ENCODE measurements at regions not wholly inside any gene's neighbourhood (a gene's known extent, or its start where the extent isn't known, plus 50 kb on each side); places are given as distances from the start of the nearest gene placed in this dataset.

DNA sequence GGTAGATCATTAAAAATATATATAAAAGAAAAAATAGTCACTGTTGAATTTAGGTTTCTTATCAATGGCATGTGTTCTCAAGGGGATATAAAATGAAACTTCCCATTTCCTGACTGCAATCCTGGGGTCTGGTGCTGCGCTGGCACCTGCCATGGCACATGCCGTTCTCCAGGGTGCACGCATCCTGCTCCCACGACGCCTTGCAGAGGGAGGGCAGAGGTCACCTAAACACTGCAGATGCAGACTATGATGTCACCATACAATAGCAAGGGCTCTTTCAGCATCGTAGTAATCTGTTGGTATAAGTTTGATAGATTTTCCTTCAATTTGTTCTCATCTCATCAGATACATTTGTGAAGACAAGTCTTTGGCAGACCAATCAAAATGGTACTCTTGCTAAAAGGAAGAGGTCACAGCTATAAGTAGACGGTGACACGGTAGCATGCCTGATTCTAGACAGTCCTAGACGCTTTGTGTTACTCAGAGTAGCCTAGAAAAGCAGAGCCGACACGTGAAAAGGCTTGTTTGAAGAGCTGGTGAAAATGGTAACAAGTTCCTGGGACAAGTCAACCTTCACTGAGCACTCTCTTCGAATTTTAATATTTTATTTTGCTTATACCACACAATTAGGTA is 761.4 kb downstream of the DCDC2C start:
- no peak for DNase-seq (ENCODE audit: low read depth in 2 of 3, low spot score in 2 of 3)

DNA sequence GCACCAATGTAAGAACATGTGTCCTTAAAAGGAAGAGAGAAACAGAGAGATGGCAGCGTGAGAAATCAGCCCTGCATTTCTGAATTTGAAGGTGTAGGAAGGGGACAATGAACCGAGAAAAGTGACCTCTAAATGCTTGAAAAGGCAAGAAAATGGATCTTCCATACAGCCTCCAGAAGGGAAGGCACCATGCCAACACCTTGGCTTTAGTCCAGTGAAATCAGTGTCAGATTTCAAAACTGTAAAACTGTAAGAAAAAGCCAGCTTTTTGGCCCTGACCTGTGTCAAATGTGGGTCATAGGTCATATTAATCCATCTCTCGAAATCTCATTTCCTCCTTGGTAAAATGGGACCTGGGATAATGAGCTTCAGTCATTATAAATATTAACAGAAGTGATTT is 762.3 kb downstream of the DCDC2C start:
- no peak for DNase-seq (ENCODE audit: low read depth in 2 of 3, low spot score in 2 of 3)

DNA sequence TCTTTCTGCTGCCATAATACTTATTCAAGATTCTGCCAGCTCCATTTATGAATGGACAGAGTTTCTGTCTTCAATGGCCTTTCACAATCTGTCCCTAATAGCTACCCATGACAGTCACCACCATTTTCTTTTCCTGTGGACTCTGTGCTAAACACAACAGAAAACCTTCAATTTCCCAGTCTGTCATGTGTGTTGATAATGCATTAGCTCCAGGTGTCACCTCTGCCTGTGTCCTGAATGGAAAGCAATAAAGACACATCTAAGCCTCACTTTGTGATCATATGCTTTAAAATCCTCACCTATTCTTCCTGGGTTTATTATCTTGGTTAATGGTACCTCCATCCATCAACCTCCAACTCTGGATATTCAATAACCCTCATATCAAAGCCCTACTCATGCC is 772.2 kb downstream of the DCDC2C start:
- no peak for DNase-seq (ENCODE audit: low read depth in 2 of 3, low spot score in 2 of 3)

DNA sequence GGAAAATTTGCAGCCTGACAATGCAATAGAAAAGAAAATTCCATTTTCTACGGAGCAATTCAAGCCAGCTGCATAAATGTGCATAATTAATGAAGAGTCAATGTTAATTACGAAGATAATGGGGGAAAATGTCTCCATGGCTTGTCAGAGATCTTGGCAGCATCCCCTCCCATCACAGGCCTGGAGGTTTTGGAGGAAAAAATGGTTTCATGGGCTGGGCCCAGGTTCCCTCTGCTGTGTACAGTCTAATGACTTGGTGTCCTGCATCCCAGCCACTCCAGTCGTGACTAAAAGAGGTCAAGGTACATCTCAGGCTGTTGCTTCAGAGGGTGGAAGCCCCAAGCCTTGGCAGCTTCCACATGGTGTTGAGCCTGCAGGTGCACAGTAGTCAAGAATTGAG is 779.7 kb downstream of the DCDC2C start:
- DNase-seq (ENCODE audit: low read depth in 2 of 3, low spot score in 2 of 3) = no peak

DNA sequence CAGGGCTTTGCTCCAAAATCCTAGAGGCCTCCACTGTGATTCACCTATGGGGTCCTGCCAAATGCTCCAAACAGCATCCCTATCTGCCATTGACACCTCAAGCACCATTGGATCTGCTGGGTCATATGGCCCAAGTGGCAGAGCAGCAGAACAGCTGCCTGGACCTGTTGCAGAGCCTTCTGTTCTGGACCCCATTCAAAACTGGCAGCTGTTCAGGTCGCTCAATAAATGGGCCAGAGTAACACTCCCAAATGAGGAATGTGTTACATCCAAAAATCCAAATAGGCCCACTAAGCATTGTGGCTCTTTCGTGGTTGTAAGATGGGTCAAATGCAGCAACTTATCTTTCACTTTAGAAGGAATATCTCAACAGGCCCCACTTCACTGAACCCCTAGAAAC is 783.6 kb downstream of the DCDC2C start:
- no peak for DNase-seq (ENCODE audit: low read depth in 2 of 3, low spot score in 2 of 3)

DNA sequence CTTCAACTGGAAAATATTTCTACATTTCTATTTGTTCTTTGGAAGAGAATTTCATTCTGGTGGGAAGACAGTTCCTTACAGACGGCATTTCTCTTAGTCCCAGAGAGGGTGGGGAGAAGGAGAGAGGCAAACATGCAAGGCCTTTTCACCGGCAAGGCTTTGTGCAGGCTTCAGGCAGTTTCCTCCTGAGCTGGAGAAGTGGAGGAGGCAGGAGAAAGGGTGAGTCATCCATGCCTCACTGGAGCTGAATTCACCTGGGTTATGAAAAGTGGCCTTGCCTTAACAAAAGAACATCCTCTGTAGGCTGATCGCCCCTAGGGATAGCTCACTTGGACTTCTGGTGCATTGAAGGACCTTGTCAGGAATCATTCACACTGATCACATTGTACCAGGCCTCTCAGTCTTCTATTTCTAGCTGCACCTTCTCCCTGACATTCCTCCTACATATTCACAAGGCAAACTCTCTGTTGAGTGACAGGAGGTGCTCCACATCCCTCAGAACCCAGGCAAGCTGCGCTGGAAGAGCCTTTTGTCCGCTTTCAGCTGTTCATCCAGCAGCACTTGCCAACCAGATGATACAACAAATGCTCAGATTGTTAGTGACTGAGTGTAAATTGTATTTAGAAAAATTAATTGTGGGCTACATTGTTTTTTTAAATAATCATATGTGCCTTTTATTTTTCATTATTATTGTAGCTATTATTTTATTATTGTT is 796.1 kb downstream of the DCDC2C start:
- no peak for DNase-seq (ENCODE audit: low read depth in 2 of 3, low spot score in 2 of 3)

DNA sequence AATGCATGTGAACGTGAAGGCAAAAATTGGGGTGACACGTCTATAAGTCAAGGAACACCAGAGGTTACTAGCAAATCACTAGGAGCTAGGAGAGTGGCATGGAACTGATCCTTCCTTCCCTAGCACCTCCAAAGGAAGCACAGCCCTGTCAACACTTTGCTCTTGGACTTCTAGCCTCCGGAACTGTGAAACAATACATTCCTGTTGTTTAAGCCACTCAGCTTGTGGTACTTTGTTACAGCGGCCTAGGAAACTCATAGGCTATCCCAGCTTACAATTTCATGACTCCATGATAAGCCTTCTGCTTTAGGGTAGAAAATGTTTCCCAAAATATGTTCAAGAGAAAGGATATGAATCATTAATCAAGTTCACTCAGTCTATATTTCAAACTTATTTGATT is 798.1 kb downstream of the DCDC2C start:
- DNase-seq (ENCODE audit: low read depth in 2 of 3, low spot score in 2 of 3) = no peak

DNA sequence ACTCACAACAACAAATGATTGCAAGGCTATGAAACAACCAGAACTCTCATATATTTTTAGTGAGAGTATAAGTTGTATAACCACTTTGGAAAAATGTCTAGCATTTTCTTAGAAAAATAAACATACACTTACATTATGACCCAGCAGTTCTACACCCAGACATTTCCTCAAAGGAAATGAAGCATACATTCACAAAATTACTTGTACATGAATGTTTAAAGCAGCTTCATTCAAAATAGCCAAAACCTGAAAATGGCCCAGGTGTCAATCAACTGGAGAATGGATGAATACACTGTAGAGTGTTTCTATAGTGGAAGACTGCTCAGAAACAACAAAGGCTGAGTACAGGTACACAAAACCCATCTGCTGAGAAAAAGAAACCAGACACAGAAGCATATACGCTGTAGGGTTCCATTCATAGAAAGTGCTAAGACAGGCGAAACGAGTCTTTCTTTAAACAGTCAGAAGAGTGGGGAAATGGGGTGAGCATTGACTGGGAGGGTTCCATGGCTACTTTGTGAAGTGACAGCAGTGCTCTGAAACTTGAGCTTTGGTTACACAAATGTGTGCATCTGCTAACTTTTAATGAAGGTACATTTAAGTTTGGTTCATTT is 799.0 kb downstream of the DCDC2C start:
- DNase-seq (ENCODE audit: low read depth in 2 of 3, low spot score in 2 of 3) = no peak

DNA sequence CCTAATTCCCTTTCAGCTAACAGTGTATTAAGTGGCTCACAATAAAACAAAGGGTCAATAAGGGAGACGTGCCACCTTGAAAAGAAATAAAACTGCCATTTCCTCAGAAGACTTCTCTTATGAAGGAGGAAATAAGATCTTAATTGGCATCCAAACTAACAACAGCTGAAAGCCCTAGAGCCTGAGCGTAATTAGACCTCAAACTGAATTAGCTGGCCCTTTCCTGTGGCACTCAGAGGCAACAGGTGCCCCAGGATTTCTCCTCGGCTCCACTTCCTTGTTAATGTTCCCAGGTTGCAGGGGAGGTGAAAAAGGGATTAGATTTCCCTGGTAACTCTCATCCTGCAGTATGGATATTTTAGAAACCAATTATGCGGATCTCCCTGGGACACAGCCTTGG is 804.3 kb downstream of the DCDC2C start:
- DNase-seq (ENCODE audit: low read depth in 2 of 3, low spot score in 2 of 3) = no peak

DNA sequence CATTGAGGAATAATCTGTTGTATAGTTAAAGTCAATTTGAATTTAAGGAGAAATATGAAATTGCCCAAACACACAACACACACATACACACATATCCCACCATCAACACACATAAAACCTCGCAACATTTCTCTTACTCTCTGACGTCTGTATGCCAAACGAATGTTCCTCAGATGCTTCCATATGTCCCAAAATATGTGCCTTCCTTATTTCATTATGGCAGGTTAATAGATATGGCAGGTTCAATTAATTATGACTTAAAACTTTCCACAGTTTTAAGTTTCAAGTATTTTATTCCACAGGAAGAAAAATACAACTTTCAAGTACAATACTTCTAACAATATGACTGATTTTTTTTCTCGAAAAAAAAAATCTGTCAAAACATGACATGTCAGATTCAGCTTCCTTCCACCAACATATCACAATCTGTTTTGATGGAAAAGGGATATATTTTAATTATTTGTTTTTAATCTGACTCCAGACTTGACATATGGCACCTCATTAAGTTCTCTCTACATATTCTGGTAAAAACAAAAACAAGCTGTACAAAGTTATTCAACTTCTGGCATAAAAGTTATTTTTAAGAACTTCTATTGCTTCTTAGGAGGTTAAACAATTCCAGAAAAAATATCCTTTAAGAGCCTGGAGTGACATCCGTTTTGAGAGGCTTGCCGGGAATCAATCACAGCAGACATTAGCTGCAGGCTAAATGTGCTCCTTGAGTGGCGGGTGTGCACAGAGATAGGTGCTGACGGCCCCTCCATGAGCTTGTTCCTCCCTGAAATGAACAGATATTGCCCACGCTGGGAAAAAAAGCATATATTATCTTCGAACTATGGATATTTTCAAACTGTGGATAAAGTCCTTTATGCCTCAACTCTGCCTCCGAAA is 812.7 kb downstream of the DCDC2C start:
- no peak for DNase-seq (ENCODE audit: low read depth in 2 of 3, low spot score in 2 of 3)

DNA sequence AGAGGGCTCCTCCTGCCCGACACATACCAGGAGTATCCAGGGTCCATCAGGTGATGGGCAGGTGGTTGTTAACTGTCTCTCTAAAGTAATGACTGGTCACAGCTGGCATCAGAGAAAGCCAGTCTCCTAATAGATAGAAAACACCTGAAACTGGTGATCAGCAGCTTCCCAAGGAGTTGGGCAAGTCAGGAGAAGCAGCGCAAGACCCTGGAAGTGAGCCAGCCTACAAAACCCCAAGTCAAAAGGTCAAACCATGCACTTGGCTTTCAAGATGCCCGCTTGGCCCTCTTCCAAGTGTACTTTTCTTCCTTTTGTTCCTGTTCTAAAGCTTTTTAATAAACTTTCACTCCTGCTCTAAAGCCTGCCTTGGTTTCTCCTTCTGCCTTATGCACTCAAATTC is 815.2 kb downstream of the DCDC2C start:
- no peak for DNase-seq (ENCODE audit: low read depth in 2 of 3, low spot score in 2 of 3)

DNA sequence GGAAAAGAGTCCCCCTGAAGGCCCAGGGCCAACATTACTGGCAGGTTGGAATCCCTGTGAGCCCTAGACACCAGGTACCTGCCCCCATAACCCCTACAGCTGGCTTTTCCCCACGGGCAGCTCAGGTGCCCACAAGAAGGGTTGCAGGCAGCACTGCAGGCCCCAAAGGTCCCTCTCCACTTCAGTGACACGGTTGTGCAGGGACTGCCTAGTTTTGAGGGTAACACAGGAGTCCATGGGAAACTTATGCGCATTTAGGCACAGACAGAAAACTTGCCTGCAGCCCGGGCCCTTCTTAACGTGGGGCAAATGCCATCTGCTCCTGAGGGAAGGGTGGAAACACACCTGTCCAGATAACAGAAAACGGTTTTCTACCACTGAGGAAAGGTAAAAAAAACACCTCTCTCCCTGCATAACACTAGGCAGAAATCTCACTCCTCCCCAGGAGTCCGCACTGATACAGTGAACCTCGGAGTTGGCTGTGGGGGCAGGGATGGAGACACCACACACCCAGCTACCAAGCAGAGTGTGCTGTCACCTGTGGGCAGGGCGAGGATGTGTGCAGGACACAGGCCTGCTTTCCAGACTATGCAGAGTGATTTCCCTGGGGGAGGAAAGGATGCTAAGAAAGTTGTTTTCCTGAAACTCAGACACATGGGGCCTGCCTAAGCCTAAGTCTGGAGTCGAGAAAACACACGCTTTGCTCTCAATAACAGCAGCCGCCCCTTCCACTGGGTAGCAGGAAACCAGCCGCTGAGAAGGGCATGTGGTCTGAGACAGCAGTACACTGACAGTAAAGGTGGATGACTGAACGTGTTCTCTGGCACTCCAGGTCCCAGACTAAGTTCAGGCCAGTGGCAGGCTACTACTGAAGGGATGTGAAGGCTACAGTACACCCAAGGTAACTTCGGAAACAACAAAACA is 819.4 kb downstream of the DCDC2C start:
- no peak for DNase-seq (ENCODE audit: low read depth in 2 of 3, low spot score in 2 of 3)

DNA sequence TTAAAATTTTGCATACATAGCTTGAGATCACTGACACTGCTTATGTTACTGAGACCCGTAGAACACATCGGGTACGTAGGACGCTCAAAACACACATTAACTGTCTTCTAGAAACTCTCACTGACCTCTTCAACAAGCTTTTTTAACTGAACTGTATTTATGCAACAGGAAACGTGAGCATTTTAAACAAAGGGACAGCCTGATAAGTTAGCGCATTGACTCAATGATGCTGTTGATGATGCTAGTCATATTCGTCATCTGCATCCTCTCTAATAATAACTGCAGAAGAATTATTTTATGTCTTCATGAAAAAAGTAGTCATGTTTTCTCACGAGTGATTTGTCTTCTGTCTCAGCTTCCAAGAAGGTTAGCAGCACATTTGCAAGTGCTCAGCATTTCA is 824.0 kb downstream of the DCDC2C start:
- DNase-seq (ENCODE audit: low read depth in 2 of 3, low spot score in 2 of 3) = no peak

DNA sequence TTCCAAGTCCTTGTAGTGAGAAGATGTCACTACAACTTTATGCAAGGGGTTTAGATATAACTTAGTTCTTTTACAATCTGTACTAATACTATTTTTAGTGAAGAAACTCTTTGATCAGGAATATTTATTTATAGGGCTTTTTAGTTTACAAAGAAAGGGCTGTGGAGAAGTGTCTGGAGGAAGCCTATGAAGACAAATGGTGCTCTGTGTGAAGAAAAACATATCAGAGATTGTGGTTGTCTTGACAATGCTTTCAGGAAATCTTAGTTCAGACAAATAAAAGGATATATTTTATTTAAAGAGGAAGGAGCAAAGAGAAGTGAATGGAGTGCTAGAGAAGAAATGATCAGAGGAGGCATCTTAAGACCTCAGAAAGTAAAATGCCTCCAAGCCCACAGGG is 824.9 kb downstream of the DCDC2C start:
- DNase-seq (ENCODE audit: low read depth in 2 of 3, low spot score in 2 of 3) = no peak

DNA sequence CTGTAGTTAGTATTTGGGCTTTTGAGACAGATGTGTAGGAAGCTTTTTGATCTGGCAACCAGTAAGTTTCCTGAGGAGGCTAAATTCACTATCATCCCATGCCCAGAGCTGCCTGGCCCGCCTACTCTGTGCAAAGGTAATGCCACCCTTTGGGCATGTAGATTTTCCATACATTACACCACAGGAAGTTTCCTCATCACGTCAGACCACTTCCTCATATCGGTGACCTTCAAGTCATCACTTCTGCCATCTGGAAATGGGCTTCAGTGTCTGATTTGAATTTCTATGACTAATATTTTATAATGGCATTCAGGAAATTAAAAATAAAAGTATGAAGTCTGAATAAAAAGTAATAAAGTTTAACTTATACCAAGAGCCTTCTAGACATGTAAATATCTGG is 825.4 kb downstream of the DCDC2C start:
- DNase-seq (ENCODE audit: low read depth in 2 of 3, low spot score in 2 of 3) = no peak

DNA sequence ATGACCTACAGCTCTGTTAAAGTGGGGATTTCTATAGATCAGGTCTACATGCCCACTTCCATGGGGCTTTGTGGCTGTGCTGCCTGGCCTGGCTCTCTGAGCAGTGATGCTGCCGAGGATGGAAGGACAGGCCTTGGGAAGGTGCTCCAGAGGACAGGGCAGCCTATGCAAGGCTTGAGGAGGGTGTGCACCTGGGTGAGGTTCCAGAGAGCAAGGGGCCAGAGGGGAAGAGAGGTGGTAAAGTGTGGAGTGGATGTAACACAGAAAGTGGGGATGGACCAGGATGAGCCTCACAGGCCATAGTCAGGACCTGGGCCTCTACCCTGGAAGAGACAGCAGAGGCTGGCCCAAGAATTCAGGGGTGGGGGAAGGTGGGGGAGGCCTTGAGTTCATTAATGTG is 826.4 kb downstream of the DCDC2C start:
- no peak for DNase-seq (ENCODE audit: low read depth in 2 of 3, low spot score in 2 of 3)

DNA sequence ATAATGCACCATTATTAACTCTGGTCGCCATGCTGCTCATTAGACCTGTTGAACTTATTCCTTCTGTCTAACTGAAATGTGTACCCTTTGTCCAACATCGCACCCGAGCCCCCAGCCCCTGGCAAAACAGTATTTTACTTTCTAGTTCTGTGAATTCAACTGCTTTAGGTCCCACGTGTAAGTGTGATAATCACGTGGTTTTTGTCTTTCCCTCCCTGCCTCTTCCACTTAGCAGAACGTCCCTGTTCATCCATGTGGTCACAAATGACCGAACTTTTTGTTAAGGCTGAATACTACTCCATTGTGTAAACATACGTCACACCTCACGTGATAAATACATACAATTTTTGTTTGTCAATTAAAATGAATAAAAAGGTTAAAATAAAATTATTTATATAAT is 826.9 kb downstream of the DCDC2C start:
- no peak for DNase-seq (ENCODE audit: low read depth in 2 of 3, low spot score in 2 of 3)

DNA sequence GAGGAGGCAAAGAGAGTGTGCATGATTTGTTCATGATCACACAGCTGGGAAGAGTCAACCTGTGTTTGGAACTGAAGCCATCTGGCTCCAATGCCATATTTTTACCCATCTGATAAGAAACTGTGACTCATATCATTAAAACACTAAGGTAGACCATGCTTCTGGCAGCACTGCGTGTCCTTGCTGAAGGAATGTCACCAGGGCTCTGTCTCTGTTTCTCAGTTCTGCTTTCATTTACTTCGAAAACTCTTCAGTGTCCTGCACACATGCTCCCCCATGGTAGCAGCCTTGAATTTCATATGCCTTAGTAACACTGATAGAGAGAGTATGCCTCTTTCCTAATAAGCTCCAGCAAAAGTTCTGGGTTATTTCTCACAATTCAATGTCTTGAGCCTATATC is 830.4 kb downstream of the DCDC2C start:
- DNase-seq (ENCODE audit: low read depth in 2 of 3, low spot score in 2 of 3) = no peak

DNA sequence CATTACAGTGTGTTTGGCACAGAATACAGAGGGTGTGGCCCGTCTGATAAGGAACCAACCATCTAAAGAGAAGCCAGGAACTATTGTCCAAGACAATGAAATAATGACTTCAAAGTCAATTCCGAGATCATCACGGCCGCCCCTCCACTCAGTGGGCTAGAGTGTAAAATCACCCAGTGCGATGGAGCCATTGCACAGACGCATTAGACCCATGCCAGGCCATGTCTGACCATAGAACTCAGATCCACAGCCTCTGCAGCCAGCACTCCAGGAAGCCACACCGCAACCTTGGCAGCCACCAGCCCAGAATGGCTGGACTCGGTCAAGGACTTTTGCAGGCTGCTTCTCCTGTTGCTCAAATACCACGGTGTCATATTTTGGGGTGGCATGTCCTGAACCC is 835.7 kb downstream of the DCDC2C start:
- DNase-seq (ENCODE audit: low read depth in 2 of 3, low spot score in 2 of 3) = no peak

DNA sequence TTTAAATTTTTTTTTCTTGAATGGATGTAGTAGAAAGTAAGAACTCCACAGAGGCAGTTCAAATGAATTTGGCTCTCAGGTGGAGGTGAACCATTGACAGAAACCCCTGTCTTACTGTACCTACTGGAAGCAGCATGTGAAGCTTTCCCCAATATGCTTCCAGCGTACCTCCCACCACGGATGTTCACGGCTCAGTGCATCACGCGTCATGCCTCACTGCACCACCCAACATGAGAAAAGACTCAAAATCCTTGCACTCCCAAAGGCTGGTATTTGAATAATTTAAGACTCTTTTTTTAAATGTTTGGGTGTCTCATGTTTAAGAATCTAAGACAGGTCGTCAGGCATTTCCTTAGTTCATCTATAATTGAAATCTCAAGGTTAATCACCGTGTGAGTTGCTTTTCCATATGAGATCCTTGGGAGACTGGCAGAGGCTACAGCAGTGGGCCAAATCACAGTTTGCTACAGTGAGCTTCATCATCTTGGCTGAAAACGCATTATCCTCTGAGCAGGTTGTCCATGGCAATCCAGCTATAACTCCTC is 846.4 kb downstream of the DCDC2C start:
- DNase-seq (ENCODE audit: low read depth in 2 of 3, low spot score in 2 of 3) = no peak
